ENCODE measurements at regions not wholly inside any gene's neighbourhood (a gene's known extent, or its start where the extent isn't known, plus 50 kb on each side); places are given as distances from the start of the nearest gene placed in this dataset.
"Not testable (repeated sequence)": the region's sequence is repeated elsewhere in the genome, so short reads cannot be mapped to it uniquely, and the experiment has no call there.

DNA sequence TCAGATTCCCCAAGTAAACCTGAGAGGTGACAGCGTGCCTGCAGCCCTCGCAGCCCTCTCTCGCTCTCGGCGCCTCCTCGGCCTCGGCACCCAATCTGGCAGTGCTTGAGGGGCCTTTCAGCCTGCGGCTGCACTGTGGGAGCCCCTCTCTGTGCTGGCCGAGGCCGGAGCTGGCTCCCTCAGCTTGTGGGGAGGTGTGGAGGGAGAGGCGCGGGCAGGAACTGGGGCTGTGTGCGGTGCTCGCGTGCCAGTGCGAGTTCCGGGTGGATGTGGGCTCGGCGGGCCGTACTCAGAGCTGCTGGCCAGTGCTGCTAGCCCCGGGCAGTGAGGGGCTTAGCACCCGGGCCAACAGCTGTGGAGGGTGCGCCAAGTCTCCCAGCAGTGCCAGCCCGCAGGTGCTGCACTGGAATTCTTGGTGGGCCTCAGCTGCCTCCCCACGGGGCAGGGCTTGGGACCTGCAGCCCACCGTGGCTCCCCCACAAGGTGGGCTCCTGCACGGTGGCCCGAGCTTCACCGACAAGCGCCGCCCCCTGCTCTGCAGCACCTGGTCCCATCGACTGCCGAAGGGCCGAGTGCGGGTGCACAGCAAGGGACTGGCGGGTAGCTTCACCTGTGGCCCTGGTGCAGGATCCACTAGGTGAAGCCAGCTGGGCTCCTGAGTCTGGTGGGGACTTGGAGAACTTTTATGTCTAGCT, 809.7 kb upstream of the ADGRB3 start:
- no peak for DNase-seq

DNA sequence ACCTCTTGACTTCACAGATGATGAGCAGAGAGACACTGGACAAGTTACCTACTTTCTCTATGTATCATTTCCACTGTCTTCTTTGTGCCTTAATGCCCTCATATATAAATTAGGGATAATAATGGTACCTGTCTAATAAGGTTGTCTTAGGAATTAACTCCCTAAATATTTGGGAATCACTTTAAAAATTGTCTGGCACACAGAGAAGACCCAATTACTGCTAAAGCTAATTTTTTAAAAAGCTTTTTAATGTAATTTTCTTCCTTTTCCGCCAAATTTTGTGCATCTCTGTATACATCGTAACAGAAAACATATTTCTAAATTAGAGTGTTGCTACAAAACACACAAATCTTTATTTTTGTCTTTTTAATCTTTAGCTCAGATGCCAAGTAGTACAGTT, 816.8 kb upstream of the ADGRB3 start:
- no peak for DNase-seq

DNA sequence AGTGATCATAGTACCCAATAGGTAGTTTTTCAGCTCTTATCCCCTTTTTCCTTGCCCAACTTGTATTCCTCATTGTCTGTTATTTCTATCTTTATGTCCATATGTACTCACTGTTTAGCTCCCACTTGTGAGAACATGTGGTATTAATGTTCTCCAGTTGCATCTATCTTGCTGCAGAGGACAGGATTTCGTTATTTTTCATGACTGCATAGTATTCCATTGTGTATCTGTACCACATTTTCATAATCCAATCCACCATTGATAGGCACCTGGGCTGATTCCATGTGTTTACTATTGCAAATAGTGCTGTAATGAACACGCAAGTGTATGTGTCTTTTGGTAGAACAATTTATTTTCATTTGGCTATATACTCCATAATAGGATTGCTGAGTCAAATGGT, 819.5 kb upstream of the ADGRB3 start:
- no peak for DNase-seq

DNA sequence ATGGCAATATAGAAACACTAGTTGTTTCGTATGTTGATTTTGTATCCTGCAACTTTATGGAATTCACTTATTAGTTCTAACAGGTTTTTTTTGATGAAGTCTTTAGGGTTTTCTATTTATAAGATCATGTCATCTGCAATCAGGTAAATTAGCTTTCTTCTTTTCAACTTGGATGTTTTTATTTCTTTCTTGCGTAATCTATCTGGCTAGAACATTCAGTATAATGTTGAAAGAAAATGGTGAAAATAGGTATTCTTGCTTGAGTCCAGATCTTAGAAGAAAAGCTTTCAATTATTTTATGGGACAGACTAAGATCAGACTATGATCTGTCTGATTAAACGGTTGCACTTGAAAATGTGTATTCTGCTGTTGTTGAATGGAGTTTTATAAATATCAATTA, 820.8 kb upstream of the ADGRB3 start:
- DNase-seq = no peak

DNA sequence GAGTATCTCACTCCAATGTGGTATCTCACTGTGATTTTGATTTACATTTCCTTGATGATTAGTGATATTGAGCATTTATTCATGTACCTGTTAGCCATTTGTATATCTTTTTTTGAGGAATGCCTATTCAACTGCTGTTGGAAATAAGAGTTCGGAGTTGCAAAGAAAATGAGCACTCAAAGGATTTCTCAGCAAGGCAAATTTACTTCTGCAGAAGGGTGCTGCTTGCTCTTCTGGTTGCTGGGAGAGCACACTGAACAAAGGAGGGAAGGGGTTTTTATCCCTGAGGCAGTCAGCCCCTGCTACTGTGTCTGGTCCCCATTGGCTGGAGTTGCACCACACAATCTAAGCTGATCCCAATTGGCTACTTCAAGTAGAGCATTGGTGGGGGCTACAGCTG, 822.4 kb upstream of the ADGRB3 start:
- DNase-seq = no peak

DNA sequence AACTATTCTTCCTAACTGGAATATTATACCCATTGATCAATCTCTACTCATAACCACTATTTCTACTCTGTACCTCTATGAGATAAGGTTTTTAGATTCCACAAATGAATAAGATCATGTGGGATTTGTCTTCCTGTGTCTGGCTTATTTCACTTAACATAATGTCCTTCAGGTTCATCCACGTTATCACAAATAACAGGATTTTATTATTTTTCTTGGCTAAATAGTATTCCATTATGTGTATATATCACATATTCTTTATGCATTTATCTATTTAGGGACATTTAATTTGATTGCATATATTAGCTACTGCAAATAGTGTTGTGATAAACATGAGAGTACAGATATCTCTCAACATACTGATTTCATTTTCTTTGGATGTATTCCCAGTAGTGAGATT, 823.0 kb upstream of the ADGRB3 start:
- no peak for DNase-seq

DNA sequence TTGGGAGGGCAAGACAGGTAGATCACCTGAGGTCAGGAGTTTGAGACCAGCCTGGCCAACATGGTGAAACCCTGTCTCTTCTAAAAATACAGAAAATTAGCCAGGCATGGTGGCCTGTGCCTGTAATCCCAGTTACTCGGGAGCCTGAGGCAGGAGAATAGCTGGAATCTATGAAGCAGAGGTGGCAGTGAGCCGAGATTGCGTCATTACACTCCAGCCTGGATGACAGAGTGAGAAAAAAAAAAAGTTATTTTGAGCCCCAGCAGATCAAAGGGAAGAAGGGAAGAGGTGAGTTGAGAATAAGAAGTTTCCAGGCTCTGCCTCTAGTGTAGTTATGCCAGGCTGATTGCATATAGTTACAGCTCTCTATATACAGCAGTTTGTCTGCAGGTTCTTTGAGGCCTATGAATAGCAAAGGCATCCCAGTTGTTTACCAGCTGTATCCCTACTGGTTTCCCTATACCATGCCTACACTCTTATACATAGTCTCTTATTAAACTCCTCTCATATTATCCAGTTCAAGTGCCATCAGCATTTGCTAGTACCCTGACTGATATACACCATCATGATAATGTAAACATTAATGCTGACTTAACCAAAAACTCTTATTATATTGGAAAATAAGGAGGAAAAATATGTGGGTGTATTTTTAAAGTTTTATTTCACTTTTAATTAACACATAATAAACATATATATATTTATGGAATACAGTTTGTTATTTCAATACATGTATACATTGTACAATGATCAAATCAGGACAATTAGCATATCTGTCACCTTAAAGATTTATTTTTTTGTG, 823.6 kb upstream of the ADGRB3 start:
- no peak for DNase-seq

DNA sequence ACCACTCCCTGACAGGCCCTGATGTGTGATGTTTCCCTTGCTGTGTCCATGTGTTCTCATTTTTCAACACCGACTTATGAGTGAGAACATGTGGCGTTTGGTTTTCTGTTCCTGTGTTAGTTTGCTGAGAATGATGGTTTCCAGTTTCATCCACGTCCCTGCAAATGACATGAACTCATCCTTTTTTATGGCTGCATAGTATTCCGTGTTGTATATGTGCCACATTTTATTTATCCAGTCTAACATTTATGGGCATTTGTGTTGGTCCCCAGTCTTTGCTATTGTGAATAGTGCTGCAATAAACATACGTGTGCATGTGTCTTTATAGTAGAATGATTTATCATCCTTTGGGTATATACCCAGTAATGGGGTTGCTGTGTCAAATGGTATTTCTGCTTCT, 830.3 kb upstream of the ADGRB3 start:
- DNase-seq = not testable (repeated sequence)

DNA sequence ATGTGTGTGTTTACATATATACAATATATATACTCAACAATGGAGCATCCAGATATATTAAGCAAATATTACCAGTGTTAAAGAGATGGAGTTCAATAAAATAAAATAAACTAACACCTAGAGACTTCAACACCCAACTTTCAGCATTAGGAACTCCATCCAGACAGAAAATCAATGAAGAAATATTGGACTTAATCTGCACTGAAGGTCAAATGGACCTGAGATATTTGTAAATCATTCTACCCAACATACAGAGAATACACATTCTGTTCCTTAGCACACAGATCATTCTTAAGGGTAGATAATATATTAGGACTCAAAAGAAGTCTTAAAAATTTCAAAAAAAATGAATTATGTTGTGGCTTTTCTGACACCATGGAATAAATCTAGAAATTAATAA, 832.3 kb upstream of the ADGRB3 start:
- DNase-seq = no peak

DNA sequence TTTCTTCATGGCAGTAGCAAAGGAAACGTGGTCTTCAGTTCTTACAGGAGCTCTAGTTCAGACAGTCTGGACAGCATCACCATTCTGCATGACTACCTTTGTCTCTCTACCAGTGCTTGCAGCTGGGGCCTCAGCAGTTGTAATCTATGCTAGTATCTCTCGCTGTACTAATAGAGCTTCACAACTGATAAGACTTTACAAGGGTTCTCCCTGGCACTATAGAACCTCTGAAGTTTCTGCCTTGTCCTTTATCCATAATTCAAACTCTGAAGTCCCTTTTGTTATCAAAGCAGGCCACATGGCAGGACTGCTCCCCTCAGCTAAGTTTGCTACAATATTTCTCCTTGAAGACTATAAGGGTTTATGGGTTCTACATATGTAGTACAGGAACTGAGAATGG, 842.1 kb upstream of the ADGRB3 start:
- DNase-seq = no peak

DNA sequence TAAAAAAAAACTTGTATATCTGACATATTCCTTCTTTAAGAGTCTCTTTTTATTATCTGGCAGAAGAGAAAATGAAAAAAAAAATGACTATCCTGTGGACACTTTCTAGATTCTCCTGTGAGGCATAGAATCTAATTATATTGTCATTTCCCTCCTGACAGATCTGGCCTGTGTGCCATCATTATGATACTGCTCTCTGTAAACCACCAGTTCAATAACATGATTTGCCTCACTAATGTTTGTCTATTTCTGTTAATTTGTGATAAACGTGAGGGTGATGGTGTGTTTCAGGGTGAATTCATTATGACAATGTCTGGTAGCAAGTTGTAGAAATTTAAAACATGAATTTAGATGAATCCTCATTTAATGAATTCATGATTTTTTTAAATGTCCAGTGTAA, 844.5 kb upstream of the ADGRB3 start:
- no peak for DNase-seq

DNA sequence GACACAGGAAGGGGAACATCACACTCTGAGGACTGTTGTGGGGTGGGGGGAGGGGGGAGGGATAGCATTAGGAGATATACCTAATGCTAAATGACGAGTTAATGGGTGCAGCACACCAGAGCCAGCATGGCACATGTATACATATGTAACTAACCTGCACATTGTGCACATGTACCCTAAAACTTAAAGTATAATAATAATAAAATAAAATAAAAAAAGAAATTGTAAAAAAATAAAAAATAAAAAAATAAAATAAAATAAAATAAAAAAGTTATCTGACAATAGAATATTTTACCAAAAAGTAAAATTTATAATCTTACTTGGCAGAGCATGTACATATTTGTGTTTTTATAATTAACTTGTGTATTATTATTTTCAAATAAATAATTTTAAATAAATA, 848.0 kb upstream of the ADGRB3 start:
- DNase-seq = not testable (repeated sequence)

DNA sequence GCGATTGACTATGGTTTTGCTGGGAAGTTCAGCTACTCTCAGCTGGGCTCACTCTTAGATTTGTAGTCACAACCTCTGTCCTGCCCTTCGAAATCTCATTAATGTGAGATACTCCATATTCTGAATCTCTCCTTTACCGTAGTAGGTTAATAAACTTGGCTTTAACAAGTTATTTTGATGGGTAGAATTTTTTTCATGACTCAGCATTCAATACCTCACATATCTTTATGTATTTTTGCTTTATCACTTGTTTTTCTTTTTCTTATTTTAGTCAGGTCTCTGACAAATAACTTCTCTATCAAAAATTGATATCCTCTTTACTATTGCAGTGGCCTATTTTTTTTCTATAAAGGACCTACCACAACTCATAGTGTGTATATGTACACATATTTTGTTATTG, 855.2 kb upstream of the ADGRB3 start:
- DNase-seq = no peak

DNA sequence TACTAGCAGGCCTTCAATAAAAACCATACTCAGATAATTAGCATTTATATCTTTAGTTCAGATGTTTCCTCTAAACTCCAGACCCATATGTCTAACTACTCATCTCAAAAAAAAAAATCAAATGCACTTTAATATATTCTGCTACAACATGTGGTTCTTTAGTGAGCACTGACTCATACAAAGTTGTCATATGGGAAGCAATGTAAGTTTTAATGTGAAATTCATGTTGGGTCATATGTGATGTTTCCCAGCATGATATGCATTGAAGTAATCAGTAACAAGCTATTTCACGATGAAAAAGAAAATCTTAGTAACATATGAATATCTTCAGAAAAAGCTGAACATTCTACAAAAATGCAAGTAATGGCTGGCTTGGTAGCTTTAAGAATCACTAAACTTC, 859.7 kb upstream of the ADGRB3 start:
- DNase-seq = no peak

DNA sequence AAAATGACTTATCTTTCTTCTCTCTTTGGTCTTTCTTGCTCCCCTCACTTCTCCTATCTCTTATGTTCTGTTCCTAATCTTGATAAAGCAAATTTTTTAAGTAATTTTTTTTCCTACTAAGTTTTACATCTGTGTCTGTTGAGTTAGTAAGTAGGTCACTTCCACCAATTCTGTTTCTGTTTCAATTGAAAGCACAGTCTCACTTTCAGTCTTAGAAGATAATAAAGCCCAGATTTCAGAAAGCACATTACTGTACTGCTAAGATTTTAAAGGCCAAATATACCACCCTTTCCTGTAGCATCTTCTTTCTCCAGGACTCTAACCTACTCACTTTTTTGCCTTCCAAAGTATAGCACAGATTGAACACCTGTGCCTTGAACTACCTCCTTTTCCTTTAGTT, 866.1 kb upstream of the ADGRB3 start:
- no peak for DNase-seq

DNA sequence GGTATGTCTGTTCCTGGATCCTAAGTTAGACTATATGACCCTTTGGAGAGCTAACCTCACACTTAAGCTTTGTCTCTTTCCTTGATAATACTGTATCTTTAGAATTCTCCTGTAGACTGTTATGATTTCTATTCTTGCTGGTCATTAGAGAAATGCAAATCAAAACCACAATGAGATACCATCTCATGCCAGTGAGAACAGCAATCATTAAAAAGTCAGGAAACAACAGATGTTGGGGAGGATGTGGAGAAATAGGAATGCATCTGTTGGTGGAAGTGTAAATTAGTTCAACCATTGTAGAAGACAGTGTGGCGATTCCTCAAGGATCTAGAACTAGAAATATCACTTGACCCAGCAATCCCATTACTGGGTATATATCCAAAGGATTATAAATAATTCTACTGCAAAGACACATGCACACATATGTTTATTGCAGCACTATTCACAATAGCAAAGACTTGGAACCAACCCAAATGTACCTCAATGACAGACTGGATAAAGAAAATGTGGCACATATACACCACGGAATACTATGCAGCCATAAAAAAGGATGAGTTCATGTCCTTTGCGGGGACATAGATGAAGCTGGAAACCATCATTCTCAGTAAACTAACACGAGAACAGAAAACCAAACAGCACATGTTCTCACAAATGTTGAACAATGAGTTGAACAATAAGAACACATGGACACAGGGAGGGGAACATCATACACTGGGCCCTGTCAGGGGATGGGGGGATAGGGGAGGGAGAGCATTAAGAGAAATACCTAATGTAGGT, 867.8 kb upstream of the ADGRB3 start:
- DNase-seq = not testable (repeated sequence)

DNA sequence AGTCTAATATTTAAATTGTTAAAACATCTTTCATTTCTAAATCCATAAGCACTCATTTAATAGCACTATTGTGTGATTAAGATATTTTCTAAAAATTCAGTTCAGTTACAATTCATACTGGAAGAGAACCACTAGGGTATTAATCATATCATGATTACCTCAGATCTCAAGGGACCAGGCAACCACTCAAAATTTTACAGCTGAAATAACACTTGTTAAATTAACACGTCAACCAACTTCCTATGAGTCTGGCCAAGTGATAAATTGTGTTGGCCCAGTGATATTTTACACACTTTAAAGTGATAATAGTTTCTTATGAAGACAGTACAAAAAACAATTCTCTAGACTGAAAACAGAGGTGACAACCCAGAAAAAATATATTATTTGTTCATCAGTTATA, 869.0 kb upstream of the ADGRB3 start:
- DNase-seq = no peak

DNA sequence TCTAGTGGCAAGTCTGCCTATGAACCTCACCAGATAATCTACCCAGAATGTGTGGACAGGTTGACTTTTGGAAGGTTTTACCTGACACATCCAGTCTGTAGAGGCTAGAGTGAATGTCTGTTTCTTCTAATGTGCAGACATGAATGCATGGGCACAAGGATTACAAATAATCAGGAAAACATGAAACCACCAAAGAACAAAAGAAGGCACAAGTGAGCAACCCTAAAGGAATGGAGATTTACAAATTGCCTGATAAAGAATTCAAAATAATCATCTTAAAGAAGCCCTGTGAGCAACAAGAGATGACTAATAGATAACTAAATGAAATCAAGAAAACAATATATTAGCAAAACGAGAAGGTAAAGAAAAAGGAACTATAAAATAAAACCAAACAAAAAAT, 876.1 kb upstream of the ADGRB3 start:
- no peak for DNase-seq

DNA sequence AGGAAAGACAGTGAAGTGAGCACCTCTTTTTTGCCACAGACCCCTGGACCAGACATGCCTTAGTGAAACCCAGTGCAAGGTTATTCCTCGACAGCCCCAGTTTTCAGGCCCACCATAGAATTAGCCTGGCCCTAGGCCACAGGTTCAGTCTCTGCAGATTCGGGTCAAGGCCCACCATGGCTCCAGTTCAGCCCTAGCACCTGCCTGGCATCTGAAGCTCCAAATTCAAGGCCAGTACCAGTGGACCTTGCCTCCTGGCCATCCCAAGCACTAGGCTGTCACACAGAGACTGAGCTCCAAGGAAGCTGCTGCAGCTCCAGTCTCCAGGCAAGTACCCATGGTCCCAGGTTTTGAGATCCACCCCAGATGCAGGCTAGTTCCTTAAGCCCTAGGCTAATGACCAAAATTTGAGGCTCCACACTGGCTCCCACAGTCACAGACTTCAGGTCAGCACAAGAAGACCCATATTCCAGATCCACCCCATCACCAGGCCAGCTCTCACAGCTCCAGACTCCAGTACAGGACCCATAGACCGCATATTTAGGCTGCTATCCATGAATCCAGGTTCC, 877.5 kb upstream of the ADGRB3 start:
- no peak for DNase-seq

DNA sequence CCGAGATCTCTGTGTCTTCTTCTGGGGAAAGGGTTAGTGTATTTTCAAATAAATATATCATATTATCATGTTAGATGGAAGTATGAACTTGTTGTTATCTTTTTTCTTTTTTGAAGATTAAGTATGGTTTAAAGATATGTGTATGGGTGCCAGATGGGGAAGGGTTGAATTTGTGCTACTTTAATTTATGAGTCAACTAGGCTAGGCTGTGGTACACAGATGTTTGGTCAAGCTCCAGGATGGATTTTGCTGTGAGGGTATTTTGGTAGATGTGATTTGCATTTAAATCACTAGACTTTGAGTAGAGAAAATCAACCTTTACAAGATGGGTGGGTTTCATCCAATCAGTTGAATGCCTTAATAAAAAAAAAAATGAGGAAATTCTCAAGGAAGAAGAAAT, 886.6 kb upstream of the ADGRB3 start:
- DNase-seq = no peak

DNA sequence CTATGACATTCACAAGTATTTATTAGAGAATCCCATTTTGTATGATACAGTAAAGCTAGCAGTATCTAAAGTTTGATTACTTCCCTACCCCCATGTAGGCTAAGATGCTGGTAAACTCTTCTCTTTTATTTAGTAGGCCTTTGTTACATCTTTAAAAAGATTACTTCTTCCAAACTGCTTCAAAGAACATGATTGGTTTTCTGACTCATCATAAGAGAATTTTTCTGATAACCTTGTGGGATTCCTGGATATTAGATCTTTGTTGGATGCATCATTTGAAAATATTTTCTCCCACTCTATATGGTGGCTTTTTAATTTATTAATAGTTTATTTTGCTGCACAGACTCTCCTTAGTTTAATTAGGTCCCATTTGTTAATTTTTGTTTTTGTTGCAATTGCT, 898.3 kb upstream of the ADGRB3 start:
- no peak for DNase-seq

DNA sequence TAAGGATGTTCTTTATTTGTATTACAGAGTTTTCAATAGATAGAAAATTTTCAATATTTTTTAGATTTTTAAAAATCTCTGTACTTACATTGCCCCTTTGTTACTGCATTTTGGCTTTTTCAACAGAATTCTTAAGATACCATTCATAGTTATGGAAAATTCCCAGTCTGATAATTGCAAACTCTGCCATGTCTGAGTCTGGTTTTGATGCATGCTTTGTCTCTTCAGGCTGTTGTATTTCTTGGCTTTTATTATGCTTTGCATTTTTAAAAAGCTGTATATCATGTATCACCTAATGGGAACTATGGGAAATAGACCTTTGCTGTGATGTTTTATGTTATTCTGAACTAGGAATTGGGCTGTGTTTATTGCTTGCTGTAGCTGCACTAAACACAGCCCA, 898.9 kb upstream of the ADGRB3 start:
- DNase-seq = no peak

DNA sequence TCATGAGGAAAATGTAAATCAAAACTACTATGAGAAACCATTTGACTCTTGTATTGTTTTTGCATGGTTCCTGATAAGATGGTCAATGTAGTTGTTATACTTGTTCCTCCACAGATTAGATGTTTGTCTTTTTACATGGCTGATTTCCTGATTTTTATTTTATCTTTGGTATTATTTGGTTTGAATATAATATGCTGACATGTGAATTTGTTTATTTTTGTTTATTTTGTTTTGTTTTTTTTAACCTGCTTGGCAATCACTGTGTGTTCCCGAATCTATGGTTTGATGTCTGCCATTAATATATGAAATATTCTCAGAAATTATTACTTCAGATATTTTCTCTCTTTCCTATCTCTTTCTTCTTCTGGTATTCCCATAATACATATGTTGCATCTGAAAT, 899.5 kb upstream of the ADGRB3 start:
- no peak for DNase-seq

DNA sequence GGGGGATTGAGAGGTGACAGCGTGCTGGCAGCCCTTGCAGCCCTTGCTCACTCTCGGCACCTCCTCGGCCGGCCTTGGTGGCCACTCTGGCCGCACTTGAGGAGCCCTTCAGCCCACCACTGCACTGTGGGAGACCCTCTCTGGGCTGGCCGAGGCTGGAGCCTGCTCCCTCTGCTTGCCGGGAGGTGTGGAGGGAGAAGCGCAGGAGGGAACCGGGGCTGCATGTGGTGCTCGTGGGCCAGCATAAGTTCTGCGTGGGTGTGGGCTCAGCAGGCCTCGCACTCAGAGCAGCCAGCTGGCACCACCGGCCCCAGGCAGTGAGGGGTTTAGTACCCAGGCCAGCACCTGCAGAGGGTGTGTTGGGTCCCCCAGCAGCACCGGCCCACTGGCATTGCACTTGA, 912.2 kb upstream of the ADGRB3 start:
- no peak for DNase-seq
